ENCODE measurements at regions not wholly inside any gene's neighbourhood (a gene's known extent, or its start where the extent isn't known, plus 50 kb on each side); places are given as distances from the start of the nearest gene placed in this dataset.

DNA sequence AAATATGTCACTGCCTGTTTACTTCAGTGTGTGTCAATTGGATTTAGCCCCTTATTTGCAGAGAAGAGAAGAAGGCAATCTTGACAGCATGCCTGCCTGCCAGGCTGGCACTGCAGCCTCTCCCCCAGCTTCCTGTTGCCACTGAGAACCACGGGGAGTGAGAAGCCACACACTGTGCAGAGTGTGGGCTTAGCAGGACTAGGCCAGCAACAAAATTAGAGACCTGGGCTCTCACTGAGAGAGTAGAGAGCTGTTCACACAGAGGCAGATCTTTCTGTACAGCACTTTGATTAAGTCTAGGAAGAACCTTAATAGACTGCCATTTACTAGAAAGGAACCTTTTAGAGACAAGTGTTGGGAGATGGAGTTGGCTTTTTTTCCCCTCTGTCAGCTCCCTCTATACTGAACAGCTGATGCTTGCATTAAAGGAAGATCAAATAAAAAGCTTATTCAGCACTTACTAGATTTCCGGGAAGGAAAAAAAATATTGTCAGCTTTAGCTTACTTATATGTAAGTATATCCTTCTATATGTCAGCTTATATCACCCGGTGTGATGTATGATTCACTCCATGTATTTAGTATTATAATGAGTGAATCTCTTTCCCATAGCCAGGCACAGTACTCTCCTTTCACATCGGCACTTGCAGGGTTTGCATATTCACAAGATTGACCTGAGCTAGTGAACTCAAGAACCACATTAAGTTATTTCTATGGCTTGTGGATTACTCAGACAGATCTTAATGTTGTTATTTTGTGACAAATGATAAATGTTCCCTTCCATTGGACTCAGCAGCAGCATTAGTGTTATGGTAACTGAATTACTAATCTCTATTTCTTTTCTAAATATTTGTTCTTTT lies 851.0 kb upstream of the EPHA7 start:
- Histone ChIP-seq H3K4me1 (ENCODE audit: control insufficient read depth, extremely low read depth, insufficient read depth, low read length) (no peaks in the 10 kb centered on the region), H3K9me3 (ENCODE audit: control insufficient read depth, low read depth, low read length) (no peaks in the 10 kb centered on the region), H3K79me2 (ENCODE audit: control insufficient read depth, insufficient read depth, low read length) (no peaks in the 10 kb centered on the region), H3K36me3 (ENCODE audit: control insufficient read depth in 2 of 2, extremely low read depth in 1 of 2, insufficient read depth in 2 of 2, low read length in 2 of 2) (no peaks in the 10 kb centered on the region), H4K20me1 (ENCODE audit: control insufficient read depth, extremely low read depth, insufficient read depth, low read length) (no peaks in the 10 kb centered on the region), H3K27me3 (ENCODE audit: control insufficient read depth, extremely low read depth, insufficient read depth, low read length) (no peaks in the 10 kb centered on the region), H3K27ac (ENCODE audit: control insufficient read depth, insufficient read depth, low read length) (no peak overlapping the region), H3K9me1 (ENCODE audit: control insufficient read depth, extremely low read depth, insufficient read depth, low read length) (no peaks in the 10 kb centered on the region), H3K9ac (ENCODE audit: control insufficient read depth, extremely low read depth, insufficient read depth, low read length) (no peak overlapping the region), H3K4me2 (ENCODE audit: control insufficient read depth, extremely low read depth, insufficient read depth, low read depth, low read length) (no peak overlapping the region), H3K4me3 (ENCODE audit: control insufficient read depth in 2 of 3, extremely low read depth in 1 of 3, insufficient read depth in 2 of 3, low read depth in 1 of 3, low read length in 3 of 3) (no peak overlapping the region), H2AFZ (ENCODE audit: control insufficient read depth, low read length) (no peak overlapping the region)
- FAIRE-seq = no peak
- no peak for DNase-seq (ENCODE audit: low read depth, low spot score)
- dilution Hi-C loops (cut with MboI; ENCODE audit: extremely low pct_ligation_motif_present, low sequenced_read_pairs) = no loop called here
- TF ChIP-seq, protein P1, sequence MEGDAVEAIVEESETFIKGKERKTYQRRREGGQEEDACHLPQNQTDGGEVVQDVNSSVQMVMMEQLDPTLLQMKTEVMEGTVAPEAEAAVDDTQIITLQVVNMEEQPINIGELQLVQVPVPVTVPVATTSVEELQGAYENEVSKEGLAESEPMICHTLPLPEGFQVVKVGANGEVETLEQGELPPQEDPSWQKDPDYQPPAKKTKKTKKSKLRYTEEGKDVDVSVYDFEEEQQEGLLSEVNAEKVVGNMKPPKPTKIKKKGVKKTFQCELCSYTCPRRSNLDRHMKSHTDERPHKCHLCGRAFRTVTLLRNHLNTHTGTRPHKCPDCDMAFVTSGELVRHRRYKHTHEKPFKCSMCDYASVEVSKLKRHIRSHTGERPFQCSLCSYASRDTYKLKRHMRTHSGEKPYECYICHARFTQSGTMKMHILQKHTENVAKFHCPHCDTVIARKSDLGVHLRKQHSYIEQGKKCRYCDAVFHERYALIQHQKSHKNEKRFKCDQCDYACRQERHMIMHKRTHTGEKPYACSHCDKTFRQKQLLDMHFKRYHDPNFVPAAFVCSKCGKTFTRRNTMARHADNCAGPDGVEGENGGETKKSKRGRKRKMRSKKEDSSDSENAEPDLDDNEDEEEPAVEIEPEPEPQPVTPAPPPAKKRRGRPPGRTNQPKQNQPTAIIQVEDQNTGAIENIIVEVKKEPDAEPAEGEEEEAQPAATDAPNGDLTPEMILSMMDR (optimal IDR thresholded peaks at IDR 0.05 in 1 of 3, IDR thresholded peaks at IDR 0.05 in 1 of 3, conservative IDR thresholded peaks at IDR 0.05 in 1 of 3; ENCODE audit: extremely low read depth in 1 of 3, insufficient read depth in 2 of 3, low read length in 3 of 3) = no peak
- no peak for TF ChIP-seq EZH2 (IDR thresholded peaks at IDR 0.05; ENCODE audit: low read length)

DNA sequence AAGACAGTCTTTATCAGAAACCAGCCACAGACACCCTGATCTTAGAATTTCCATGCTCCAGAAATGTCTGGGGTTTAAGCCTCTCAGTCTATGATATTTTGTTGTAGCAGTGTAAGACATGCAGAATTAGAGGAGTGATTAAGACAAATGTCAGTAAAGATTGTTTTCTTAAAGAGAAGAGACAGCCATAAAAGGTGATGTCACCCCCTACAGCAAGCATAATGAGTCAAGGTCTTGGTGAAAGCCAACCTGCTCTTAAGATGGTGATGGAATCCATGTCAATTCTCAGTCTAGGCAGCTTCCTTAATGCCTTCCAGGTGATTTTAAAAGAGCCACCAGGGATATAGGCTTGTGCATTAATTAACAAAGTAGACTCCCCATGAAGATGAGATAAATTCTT lies 849.9 kb upstream of the EPHA7 start:
- DNase-seq (ENCODE audit: low read depth, low spot score) = no peak
- Histone ChIP-seq H3K4me1 (ENCODE audit: control insufficient read depth, extremely low read depth, insufficient read depth, low read length) (no peaks in the 10 kb centered on the region), H2AFZ (ENCODE audit: control insufficient read depth, low read length) (no peak overlapping the region), H4K20me1 (ENCODE audit: control insufficient read depth, extremely low read depth, insufficient read depth, low read length) (no peaks in the 10 kb centered on the region), H3K4me3 (ENCODE audit: control insufficient read depth in 2 of 3, extremely low read depth in 1 of 3, insufficient read depth in 2 of 3, low read depth in 1 of 3, low read length in 3 of 3) (no peak overlapping the region), H3K36me3 (ENCODE audit: control insufficient read depth in 2 of 2, extremely low read depth in 1 of 2, insufficient read depth in 2 of 2, low read length in 2 of 2) (no peaks in the 10 kb centered on the region), H3K4me2 (ENCODE audit: control insufficient read depth, extremely low read depth, insufficient read depth, low read depth, low read length) (no peak overlapping the region), H3K27ac (ENCODE audit: control insufficient read depth, insufficient read depth, low read length) (no peak overlapping the region), H3K9me1 (ENCODE audit: control insufficient read depth, extremely low read depth, insufficient read depth, low read length) (no peaks in the 10 kb centered on the region), H3K79me2 (ENCODE audit: control insufficient read depth, insufficient read depth, low read length) (no peaks in the 10 kb centered on the region), H3K9me3 (ENCODE audit: control insufficient read depth, low read depth, low read length) (no peaks in the 10 kb centered on the region), H3K27me3 (ENCODE audit: control insufficient read depth, extremely low read depth, insufficient read depth, low read length) (no peaks in the 10 kb centered on the region), H3K9ac (ENCODE audit: control insufficient read depth, extremely low read depth, insufficient read depth, low read length) (no peak overlapping the region)
- TF ChIP-seq EZH2 (IDR thresholded peaks at IDR 0.05; ENCODE audit: low read length) = no peak
- TF ChIP-seq, protein P1 (optimal IDR thresholded peaks at IDR 0.05 in 1 of 3, IDR thresholded peaks at IDR 0.05 in 1 of 3, conservative IDR thresholded peaks at IDR 0.05 in 1 of 3; ENCODE audit: extremely low read depth in 1 of 3, insufficient read depth in 2 of 3, low read length in 3 of 3) = no peak
- FAIRE-seq = no peak
- dilution Hi-C loops (cut with MboI; ENCODE audit: extremely low pct_ligation_motif_present, low sequenced_read_pairs) = no loop called here
